Stimulated activated CD4-positive, alpha-beta T cell treated with anti-CD3 and anti-CD28 coated beads, Interleukin-4, amount 100 ng/mL, for 48 hours (primary cell): ENCODE measurements at regions not wholly inside any gene's neighbourhood (a gene's known extent, or its start where the extent isn't known, plus 50 kb on each side); places are given as distances from the start of the nearest gene placed in this dataset.

Experiments used
- DNase-seq, 2 donors: peaks; one replicate each; pipeline ENCODE4 v3.0.0-alpha.2; 2020; ENCODE audit warnings: low read depth in 2 of 2

- no peak for DNase-seq
These were observed 61.4 kb upstream of the ADRA1B start for GRCh38 chr5:159854916-159855315.

GRCh38 chr5:159855476-159856191 is 60.6 kb upstream of the ADRA1B start:
- DNase-seq: no peak

DNA sequence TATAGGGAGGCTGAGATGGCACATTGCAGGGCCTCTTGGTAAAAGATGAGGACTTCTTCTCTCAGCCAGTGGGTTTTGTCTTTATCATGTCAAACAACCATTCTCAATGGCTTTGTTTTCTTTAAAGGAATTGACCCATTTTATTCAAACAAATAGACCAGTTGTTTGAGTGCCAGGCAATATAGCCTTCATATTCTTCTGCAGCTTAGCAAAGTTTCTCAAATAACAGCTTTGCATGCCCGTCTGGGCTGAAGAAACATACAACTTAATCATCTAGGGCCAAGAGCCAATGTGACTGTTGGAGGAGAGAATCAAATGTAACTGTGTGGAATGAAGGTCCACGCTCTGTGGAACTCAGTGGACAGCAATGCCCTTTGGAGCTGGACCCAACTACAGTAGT is 57.4 kb upstream of the ADRA1B start:
- DNase-seq: no peak

GRCh38 chr5:159861086-159861485 is 55.2 kb upstream of the ADRA1B start:
- no peak for DNase-seq

GRCh38 chr5:159864885-159865691 is 51.2 kb upstream of the ADRA1B start:
- no peak for DNase-seq

DNA sequence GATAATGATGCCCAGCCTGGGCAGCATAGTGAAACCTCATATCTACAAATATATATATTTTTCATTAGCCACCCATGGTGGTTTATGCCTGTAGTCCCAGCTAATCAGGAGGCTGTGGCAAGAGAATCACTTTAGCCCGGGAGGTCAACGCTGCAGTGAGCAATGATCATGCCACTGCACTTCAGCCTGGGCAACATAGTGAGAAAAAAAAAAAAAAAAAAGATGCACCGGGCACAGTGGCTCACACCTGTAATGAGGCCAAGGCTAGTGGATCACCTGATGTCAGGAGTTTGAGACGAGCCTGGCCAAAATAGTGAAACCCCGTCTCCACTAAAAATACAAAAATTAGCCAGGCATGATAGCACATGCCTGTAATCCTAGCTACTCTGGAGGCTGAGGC is 50.2 kb upstream of the ADRA1B start:
- DNase-seq: no peak
